Activated B cell treated with CpG ODN at 0.5 μM for 24 hours (primary cell): ENCODE measurements at regions not wholly inside any gene's neighbourhood (a gene's known extent, or its start where the extent isn't known, plus 50 kb on each side); places are given as distances from the start of the nearest gene placed in this dataset.

Experiments
- ATAC-seq: fragments of 200-7000 bp; cut with Tn5 transposase; one replicate; pipeline ENCODE4 v1.10.0; 2021; ENCODE audit warnings: low read depth, mild to moderate bottlenecking, moderate library complexity
- CTCF ChIA-PET: fragments of 350-600 bp; sonication (Branson Sonifier 250); formaldehyde crosslinking; loops from one replicate; lab custom pipeline; 2021; ENCODE audit warnings: antibody characterized with exemption; lab: Charles Lee
- POLR2A ChIA-PET: fragments of 350-600 bp; sonication (Branson Sonifier 250); formaldehyde crosslinking; loops from one replicate; lab custom pipeline; 2021; ENCODE audit warnings: antibody characterized with exemption; lab: Charles Lee
- DNase-seq: peaks from one replicate; pipeline ENCODE4 v3.0.0; 2022
- H3K27ac Mint-ChIP-seq: one replicate; pipeline ENCODE4 v1.8.0; 2020; ENCODE audit warnings: mixed read lengths
- H3K27me3 Mint-ChIP-seq: one replicate; pipeline ENCODE4 v1.8.0; 2021; ENCODE audit warnings: mixed read lengths
- H3K36me3 Mint-ChIP-seq: one replicate; pipeline ENCODE4 v1.8.0; 2021; ENCODE audit warnings: low read depth, mixed read lengths
- H3K4me1 Mint-ChIP-seq: one replicate; pipeline ENCODE4 v1.8.0; 2021; ENCODE audit warnings: mixed read lengths
- H3K4me3 Mint-ChIP-seq: one replicate; pipeline ENCODE4 v1.8.0; 2020; ENCODE audit warnings: mild to moderate bottlenecking, mixed read lengths
- H3K9me3 Mint-ChIP-seq: one replicate; pipeline ENCODE4 v1.8.0; 2020; ENCODE audit warnings: mixed read lengths
- intact Hi-C: fragments of 100-400 bp; cut with micrococcal nuclease; formaldehyde crosslinking; loops from one replicate; pipeline ENCODE4 v1.15.1; 2024
- TF ChIP-seq, protein P1 (sequence below): fragments of 200-600 bp; IDR thresholded peaks from one replicate; pipeline ENCODE4 v1.8.0; 2022; ENCODE audit warnings: antibody characterized with exemption, mild to moderate bottlenecking

DNA sequence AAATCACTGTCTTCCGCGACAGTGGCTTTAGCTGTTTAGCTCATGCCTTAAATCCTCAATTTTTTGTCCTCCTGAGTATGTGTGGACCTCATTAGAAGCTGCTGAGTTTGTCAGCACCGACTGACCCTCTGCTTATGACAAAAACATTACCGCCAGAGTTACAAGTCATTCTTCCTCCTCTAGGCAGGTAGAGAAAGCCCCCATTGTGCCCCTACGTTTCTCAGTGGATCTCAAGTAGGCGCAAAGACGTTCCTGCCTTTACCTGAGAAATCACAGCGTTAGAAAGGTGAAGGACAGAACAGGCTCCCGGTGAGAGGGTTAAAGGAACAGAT is 227.3 kb upstream of the PDE10A start:
- H3K27ac Mint-ChIP-seq: no peak overlapping the region
- intact Hi-C loops: no loop called here
- CTCF ChIA-PET: no interaction called here
- H3K27me3 Mint-ChIP-seq: peaks cover 4% of the 10 kb centered on the region
- H3K36me3 Mint-ChIP-seq: no peaks in the 10 kb centered on the region
- no peak overlapping the region for H3K4me3 Mint-ChIP-seq
- ATAC-seq (no peak), DNase-seq (no peak)
- POLR2A ChIA-PET: no interaction called here
- peaks cover under 1% of the 10 kb centered on the region for H3K4me1 Mint-ChIP-seq
- peaks cover 6% of the 10 kb centered on the region for H3K9me3 Mint-ChIP-seq
- TF ChIP-seq, protein P1, sequence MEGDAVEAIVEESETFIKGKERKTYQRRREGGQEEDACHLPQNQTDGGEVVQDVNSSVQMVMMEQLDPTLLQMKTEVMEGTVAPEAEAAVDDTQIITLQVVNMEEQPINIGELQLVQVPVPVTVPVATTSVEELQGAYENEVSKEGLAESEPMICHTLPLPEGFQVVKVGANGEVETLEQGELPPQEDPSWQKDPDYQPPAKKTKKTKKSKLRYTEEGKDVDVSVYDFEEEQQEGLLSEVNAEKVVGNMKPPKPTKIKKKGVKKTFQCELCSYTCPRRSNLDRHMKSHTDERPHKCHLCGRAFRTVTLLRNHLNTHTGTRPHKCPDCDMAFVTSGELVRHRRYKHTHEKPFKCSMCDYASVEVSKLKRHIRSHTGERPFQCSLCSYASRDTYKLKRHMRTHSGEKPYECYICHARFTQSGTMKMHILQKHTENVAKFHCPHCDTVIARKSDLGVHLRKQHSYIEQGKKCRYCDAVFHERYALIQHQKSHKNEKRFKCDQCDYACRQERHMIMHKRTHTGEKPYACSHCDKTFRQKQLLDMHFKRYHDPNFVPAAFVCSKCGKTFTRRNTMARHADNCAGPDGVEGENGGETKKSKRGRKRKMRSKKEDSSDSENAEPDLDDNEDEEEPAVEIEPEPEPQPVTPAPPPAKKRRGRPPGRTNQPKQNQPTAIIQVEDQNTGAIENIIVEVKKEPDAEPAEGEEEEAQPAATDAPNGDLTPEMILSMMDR: no peak

DNA sequence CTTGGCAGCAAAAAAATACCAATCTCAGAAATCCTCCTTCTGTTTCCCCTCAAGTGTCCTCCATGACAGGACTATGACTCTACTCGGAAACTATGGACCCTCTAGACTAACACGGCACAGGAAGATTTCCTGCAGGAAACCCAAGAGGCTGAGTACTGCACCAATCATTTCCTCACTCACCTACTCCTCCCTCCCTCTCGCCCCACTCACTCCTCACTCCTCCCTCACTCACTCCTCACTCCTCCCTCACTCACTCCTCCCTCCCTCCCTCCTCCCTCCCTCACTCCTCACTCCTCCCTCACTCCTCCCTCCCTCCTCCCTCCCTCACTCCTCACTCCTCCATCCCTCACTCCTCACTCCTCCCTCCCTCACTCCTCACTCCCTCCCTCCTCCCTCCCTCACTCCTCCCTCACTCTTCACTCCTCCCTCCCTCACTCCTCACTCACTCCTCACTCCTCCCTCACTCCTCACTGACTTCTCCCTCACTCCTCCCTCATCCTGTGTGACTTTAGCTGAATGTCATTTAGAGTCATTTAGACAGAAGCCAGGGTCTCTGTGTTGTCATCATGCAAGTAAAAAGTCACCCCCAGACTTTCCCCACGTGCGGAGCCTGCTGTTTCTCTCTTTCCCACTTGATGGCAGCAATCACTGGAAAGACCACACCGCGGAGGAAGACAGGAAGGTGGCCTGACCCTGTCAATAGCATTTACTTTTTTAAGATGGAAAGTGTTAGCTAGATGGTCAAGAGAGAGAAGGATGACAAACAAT is 226.8 kb upstream of the PDE10A start:
- ChIA-PET CTCF (no interaction called here), POLR2A (no interaction called here)
- peaks cover 4% of the 10 kb centered on the region for H3K27me3 Mint-ChIP-seq
- H3K27ac Mint-ChIP-seq: no peak overlapping the region
- peaks cover 6% of the 10 kb centered on the region for H3K4me1 Mint-ChIP-seq
- no peaks in the 10 kb centered on the region for H3K36me3 Mint-ChIP-seq
- no peak for DNase-seq
- ATAC-seq: no peak
- peaks cover 6% of the 10 kb centered on the region for H3K9me3 Mint-ChIP-seq
- no peak overlapping the region for H3K4me3 Mint-ChIP-seq
- TF ChIP-seq, protein P1: no peak
- intact Hi-C loops: no loop called here

DNA sequence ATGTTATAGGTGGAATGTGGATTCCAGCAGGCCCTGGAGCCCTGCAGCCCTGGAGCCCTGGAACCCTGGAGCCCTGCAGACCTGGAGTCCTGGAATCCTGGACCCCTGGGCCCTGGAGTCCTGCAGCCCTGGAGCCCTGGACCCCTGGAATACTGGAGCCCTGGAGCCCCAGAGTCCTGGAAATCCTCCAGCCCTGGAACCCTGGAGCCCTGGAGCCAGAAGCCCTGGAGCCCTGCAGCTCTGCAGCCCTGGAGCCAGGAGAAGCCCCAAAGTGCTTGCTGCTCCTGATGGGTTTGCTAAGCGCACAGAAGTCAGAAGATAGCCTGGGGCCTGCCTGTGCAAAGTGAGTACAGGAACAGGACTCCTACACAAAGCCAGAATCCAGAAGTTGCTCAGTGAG is 223.1 kb upstream of the PDE10A start:
- DNase-seq (no peak), ATAC-seq (no peak)
- H3K36me3 Mint-ChIP-seq: no peaks in the 10 kb centered on the region
- POLR2A ChIA-PET: no interaction called here
- H3K4me3 Mint-ChIP-seq: no peak overlapping the region
- H3K27ac Mint-ChIP-seq: no peak overlapping the region
- intact Hi-C loops: no loop called here
- H3K4me1 Mint-ChIP-seq: peaks cover 11% of the 10 kb centered on the region
- CTCF ChIA-PET: interaction anchor here (3.0 kb wide), 1 partner anchor 515 kb away, joined by 15 read pairs; no protein-coding TSS in a partner anchor
- H3K9me3 Mint-ChIP-seq: peaks cover 6% of the 10 kb centered on the region
- H3K27me3 Mint-ChIP-seq: peaks cover 3% of the 10 kb centered on the region
- TF ChIP-seq, protein P1: no peak

DNA sequence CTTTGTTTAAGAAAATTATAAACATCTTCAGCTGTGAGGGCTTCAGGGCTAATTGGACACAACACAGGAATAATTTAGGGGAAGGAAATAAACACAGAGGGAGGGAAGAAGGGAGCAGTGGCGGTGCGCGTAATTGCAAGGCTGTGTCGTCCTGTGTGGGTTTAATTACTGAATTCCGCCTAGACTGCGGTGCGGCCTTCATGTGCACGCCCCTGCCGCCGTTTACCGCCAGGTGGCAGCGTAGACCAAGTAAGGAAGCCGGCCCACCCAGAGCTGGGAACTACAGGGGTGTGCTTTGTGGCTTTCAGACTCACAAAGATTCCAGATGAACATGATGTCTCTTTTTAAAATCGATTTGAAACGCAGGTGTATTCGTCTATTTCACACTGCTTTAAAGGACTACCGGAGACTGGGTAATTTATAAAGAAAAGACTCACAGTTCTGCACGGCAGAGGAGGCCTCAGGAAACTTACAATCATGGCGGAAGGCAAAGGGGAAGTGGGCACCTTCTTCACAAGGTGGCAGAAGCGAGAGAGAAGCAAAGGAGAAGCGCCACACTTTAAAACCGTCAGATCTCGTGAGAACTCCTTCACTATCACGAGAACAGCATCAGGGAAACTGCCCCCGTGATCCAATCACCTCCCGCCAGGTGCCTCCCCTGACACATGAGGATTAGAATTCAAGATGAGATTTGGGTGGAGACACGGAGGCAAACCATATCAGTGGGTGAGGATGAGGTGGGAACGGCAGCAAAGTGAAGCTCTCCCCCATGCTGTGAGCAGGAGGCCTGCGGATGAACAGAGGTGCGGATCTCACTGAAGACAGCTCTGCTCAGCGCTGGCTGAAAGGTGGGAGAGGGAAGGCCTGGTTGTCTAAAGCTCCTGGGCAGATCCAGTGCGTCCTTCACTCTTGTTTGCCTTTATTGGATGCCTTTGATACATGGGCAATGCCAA is 222.0 kb upstream of the PDE10A start:
- intact Hi-C loops: loop anchor here (1.0 kb wide), 3 partner anchors 213 to 515 kb away; no protein-coding TSS in a partner anchor
- H3K36me3 Mint-ChIP-seq: no peaks in the 10 kb centered on the region
- TF ChIP-seq, protein P1: peak; percentile 37
- H3K27me3 Mint-ChIP-seq: peaks cover 3% of the 10 kb centered on the region
- DNase-seq: peak; percentile 52
- peak; percentile 96 for ATAC-seq
- ChIA-PET CTCF (interaction anchor here (0.7 to 3.0 kb wide), 4 partner anchors 213 to 595 kb away, joined by 3 to 15 read pairs (median 6); no protein-coding TSS in a partner anchor), POLR2A (no interaction called here)
- peaks cover 11% of the 10 kb centered on the region for H3K4me1 Mint-ChIP-seq
- H3K27ac Mint-ChIP-seq: peak overlapping the region; percentile 80
- peak overlapping the region; percentile 66 for H3K4me3 Mint-ChIP-seq
- H3K9me3 Mint-ChIP-seq: peaks cover 6% of the 10 kb centered on the region
